ENCODE measurements at regions not wholly inside any gene's neighbourhood (a gene's known extent, or its start where the extent isn't known, plus 50 kb on each side); places are given as distances from the start of the nearest gene placed in this dataset.

DNA sequence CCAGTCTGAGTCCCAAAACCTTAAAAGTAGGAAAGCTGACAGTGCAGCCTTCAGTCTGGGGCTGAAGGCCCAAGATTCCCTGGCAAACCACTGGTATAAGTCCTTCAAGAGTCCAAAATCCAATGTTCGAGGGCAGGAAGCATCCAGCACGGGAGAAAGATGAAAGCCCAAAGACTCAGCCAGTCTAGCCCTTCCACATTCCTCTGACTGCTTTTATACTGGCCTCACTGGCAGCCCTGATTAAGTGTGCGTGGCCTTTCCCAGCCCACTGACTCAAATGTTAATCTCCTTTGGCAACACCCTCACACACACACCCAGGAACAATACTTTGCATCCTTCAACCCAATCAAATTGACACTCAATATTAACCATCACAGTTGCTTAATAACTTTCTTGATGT lies 372.1 kb upstream of the CCDC196 start:
- no peak for DNase-seq (ENCODE audit: low read depth in 2 of 2)

DNA sequence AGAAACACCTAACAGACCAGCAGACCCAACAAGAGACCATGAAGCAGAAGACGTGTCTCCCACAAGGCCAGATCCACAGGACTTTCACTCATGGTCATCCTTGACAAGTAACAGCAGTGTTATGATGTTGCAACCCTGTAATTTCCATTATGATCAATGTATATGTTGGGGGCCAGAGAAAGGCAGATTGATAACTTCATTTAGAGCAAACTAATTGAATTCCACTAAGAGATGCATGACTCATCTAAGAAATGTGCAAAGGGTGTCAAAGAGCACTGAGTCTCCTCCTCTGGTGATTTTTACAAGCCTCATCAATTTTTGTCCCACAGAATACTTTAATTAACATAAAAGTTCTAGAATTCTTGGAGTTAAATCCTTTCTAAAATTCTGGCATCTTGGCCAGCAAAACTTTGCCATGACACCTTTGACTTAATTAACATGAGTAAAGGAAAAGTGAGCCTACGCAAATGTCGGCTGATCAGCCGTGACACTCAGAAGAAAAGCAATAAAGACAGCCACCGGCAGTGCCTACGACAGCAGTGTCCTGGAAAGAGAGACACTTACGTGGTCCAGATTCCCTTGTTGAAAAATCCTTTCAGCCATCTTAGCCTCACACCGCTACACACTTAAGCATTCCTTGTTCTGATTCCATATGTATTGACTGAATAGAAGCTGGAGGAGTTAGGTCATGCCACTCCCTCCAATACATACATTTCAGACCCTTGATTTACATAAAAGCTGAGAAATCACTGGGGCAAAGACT lies 370.2 kb upstream of the CCDC196 start:
- DNase-seq (ENCODE audit: low read depth in 2 of 2) = no peak

DNA sequence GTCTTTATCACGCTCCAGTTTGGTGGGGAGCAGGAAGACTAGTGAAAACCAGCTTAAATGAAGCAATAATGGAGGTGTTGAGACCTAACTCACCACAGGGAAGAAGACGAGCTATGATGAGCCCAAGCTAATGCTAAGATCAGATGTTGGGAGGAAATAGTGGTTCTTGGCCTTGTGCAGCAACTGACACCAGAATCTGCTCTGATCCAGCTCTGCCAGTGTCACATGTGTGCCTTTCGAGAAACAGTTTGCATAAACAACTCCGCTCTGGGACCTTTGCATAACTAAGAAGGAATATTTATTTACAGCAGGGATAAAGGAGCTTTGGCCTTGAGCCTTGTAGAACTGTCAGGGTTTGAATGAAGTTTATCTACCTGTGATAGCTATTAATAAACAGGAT lies 369.4 kb upstream of the CCDC196 start:
- DNase-seq (ENCODE audit: low read depth in 2 of 2) = no peak

DNA sequence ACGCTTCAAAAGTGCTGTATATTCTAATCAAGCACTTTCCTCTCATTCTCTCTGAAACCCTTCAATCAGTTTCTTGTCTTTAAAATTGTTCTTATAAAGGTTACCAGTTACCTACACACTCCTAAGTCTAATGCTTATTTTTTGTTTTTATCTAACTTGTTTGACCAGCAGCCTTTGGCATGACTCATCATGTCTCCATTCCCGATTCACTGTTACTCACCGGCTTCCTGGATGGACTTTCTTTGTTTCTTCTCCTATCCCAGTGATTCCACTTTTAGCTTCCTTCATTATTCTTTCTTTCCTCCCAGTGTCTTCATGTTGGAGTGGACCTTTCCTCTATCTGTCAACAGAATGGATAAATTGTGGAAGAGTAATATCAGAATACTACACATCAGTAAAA lies 368.6 kb upstream of the CCDC196 start:
- DNase-seq (ENCODE audit: low read depth in 2 of 2) = no peak

DNA sequence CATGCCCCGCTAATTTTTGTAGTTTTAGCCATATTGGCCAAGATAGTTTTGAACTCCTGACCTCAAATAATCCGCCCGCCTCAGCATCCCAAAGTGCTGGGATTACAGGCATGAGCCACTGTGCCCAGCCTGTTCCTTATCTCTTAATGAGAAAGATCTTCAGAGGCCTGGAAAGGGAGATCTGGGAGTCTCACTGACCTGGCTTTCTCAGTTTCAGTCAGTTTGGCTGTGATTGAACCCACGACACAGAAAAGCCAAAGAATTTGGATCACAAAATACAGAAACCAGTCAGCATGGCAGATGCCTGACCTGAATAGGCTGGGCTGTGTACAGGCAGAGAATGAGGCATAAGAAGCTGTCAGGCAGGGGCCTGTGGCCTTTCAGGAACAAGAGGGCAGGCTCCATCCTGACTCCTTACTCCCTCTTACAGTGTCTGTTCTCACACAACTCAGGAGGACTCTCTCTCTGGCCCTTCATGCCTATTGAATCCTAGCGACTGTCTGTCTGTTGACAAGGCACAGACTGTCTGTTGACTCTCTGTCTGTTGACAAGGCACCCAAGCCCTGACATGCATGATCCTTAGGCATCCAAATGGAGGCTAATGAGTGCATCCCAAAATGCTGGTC lies 366.5 kb upstream of the CCDC196 start:
- no peak for DNase-seq (ENCODE audit: low read depth in 2 of 2)

DNA sequence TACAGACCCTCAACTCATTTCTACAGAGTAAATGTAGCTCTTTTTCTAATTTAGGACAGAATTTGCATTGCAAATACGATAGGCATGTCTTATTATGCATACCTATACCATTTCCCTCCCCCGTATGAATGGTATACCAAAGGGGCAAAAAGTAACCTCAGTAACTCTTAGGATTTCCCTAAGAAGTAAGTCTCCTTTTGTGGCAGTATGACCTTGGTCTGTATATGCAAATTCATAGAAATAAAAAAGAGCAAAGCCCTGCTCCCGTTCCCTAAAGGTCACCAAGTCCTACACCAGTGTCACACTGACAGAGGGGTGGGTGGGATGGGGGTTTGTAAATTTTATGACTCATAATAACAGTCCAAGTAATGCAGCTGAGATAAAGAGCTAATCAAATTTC lies 365.8 kb upstream of the CCDC196 start:
- DNase-seq (ENCODE audit: low read depth in 2 of 2) = no peak

DNA sequence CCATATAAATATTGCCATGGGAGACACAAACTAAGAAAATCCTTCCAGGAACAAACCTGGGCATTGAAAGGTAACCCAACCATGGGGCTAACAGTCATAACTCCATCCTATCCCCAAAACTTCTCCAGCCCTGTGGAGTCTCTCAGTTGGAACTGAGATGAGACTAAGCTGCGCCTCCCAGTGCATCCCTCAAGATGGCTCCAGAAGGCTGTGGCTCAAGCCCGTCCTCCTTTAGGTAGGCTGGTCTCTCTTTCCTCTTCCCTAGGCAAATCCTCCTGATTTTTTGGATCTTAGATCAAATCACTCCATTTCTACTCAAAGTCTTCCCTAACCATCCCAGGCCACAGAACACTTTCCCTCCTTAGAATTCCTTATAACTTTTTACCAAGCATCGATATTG lies 364.3 kb upstream of the CCDC196 start:
- no peak for DNase-seq (ENCODE audit: low read depth in 2 of 2)

DNA sequence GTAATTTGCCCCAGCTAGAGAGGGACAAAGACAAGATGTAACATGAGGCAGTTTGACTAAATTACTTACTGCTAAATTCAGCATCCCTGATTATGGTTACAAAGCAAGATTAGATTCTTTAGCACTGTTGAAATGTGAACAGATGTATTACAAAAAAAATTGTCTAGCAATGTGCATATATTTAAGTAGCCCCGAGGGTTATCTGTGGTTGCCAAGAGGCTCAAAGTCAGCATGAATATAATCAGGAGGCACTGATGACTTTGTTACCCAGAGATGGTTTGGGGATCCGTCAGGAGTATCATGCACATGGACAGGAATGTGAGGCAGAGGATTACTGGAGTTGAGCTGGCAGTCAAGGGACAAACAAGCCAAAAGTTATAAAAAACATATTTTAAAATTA lies 356.9 kb upstream of the CCDC196 start:
- no peak for DNase-seq (ENCODE audit: low read depth in 2 of 2)

DNA sequence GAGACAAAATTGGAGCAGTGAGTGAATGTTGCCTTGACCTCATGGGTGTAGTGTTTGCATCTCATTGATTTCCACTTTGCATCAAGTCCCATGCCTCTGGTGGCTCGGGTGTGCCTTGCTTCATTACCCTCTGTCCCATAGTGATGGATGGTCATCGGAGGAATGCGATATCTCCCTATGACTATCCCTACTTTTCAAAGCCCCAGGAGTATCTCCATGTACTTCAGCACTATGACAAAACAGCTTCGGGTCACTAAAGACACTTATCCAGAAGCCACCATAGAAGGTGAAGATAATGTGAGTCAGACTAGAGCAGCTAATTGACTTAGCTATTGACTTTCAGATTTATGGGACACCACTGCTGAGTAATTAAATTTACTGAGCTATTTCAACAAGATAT lies 355.1 kb upstream of the CCDC196 start:
- no peak for DNase-seq (ENCODE audit: low read depth in 2 of 2)

DNA sequence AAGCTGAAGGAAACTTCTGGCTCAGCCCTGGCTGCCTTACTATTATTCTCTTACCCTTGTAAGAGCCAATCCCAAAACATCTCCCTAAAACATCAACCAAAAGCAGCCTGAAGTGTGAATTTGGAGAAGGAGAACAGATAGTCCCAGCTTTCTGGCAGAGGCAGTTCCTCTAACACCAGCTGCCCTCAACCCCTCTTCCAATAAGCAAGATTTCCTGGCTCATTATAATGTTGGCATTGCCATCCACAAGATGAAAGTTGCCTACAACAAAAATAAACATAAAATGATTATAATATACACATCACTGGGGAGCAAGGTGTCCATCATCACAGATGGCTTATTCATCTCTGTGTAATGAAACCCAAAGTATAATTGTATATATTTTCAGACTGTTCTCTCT lies 352.5 kb upstream of the CCDC196 start:
- no peak for DNase-seq (ENCODE audit: low read depth in 2 of 2)

DNA sequence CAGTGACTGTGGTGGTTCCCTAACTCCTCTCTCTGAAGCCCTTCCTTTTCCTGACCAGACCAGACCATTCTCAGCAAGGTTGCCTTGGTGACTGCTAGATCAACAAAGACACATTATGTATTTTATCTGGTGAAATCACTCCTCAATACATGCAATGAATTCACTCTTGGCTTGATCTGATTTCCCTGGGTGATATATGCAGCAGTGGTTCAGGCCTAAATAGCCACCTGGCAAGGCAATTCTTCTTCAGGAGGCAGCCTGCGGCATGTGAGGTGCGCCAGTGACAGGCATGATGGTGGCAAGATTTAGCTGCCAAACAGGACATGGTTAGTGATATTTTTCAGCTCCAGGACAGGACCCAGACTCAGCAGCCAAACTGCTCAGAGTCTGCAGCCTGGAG lies 350.3 kb upstream of the CCDC196 start:
- no peak for DNase-seq (ENCODE audit: low read depth in 2 of 2)

DNA sequence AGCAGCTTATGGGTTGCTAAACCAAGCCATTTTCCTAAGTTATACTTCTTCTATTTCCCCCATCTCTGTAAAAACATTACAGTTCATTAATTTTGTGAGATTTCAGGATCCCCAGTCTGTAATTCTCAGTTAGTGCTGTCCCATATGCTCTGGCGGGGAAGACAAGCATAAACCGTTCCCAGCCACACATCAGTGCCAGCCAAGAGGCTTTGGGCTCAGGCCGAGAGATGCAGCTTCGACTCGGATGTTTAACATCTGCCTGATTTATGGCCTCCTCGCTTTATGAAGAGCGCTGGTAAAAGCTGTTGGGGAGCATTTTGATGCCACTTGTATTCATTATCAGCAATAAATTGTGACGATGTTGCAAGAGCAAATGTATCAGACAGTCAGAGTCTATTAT lies 349.1 kb upstream of the CCDC196 start:
- DNase-seq (ENCODE audit: low read depth in 2 of 2) = no peak

DNA sequence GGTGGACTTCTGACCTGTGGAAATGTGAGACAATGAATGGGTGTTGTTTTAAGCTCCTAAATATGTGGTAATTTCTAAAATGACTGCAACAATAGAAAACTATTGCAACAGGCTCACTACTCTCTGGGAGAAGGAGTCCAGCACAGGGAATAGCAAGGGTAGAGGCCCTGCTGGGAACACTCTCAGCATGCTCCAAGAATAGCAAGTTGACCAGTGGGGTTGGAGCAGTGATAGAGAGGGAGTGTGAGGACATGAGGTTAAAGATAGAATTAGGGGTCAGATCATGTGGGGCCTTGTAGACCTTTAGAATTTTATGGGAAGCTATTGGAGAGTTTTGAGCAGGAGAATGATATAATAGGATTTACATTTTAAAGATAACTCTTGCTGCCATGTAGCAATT lies 346.7 kb upstream of the CCDC196 start:
- no peak for DNase-seq (ENCODE audit: low read depth in 2 of 2)

DNA sequence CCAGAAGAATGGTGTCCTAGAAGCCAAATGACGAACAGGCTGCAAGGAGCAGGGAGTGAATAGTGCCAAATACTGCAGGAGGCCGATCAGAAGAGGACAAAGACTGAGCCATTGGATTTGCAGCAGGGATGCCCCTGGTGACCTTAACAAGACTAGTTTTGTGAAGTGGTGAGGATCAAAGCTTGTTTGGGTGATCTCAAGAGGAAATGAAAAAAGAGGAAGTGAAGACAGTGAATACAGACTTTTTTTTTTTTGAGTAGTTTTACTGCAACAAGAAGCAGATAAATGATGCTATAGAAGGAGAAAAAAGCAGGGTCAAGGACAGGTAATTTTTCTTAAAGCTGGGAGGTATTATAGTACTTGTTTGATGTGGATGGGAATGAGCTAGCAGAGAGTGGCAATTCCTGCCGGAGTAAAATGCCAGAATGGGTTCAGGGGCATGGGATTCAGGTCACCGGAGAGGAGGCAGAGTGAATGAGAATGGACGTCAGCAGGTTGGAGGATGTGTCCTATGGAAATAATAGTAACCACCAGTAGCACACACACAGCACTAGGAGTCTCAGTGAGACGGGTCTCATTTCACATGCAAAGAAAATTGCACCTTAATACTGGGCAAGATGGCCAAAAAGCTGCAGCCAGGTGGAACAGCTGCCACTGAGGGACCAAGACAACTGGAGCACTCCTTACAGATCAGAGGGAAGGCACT lies 345.8 kb upstream of the CCDC196 start:
- no peak for DNase-seq (ENCODE audit: low read depth in 2 of 2)

DNA sequence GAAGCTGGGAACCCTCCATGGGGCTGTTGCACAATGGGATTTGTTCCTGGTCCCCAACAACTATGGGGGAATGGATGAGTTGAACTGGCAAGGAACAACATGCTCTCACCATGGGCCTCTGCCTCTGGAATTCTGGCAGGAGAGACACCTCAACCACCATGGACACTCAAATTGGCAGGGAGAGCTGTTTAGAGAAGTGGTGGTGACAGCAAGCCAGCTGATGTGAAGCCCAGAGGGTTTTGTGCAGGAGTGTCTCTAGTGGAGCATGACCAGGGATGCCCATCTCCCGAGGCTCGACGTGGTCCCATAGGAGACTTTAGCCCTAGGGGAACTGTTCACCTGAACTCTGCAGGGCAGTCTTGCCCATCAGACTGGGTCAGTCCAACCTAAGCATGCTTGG lies 345.2 kb upstream of the CCDC196 start:
- DNase-seq (ENCODE audit: low read depth in 2 of 2) = no peak

DNA sequence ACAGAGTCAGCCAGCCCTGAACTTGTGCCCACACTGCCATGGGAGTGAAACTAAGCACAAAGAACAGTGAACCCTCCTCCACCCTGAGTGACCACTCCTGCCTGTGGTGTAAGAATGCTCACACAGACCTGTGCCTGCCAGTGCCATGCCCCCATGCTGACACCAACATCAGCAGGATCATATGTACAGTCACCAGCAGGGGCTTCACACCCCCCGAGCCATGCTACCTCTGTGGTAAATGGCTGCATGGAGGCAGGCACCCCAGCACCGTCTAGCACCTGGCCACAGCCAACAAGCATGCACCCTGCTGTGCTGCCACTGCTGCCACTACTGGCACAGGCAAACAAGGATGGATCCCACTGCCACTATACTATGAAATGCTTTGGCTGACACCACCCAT lies 344.4 kb upstream of the CCDC196 start:
- DNase-seq (ENCODE audit: low read depth in 2 of 2) = no peak

DNA sequence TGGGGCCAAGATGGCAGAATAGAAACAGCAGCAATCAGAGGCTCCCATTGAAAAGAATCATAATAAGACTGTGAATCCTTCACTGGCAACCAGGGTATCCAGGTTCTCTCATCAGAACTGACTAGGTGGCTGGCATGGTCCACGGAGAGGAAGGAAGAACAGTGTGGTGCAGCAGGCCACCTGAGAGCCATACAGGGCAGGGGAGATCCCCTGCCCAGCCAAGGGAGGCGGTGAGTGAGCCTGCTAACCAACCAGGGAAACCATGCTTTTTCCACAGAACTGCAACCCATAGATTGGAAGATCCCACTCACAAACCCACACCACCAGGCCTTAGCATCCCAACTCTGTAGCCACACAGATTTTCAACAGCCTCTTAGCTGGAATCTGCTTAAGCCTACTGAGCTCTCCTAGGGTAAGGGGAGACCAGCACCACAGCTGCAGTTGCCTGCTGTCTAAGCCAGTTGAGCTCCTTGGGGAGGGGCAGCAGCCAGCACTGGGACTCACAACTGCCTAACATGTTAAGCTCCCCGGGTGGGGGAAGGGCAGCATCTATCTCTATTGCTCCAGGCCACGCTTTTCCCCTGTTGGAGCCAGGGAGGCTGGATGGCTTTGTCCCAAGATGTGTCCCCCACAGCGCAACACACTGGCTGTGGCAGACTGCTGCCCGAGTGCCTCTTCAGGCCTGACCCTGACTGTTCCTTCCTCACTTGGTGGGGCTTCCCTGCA lies 342.6 kb upstream of the CCDC196 start:
- DNase-seq (ENCODE audit: low read depth in 2 of 2) = no peak

DNA sequence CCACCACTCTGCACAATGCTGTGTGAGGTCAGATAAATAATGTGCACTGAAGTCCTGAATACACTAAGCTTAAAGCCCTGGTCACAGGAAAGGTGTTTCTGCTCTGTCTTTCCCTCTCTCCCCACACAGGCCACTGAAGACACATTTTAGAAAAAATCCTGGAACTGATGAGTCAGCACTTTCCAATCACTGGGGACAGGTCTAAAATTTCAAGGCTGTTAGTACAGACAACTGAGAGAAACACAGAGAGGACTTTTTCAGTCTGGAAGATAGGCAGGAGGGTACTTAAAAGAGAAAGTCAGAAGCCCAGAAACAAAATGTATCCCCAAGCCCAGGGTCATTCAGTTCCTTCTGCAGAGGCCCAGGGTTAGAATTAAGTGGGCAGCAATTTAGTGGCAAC lies 333.9 kb upstream of the CCDC196 start:
- DNase-seq (ENCODE audit: low read depth in 2 of 2) = no peak

DNA sequence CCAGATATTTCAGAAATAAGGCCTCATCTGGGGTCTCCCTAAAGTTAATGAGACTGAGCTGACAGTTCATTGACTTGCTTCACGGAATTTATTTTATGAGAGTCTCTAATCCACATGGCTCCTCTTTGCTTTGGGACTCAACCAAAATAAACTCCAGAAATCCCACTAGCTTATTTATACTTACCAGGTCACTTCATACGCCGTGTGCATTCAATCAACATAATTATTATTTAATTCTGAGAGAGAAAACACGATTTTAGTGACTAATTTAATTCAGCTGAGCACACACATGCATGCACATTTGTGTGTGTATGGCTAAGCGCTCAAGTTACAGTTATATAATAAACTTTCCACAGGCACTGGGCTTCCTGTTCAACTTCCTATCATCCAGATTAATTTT lies 333.4 kb upstream of the CCDC196 start:
- DNase-seq (ENCODE audit: low read depth in 2 of 2) = no peak

DNA sequence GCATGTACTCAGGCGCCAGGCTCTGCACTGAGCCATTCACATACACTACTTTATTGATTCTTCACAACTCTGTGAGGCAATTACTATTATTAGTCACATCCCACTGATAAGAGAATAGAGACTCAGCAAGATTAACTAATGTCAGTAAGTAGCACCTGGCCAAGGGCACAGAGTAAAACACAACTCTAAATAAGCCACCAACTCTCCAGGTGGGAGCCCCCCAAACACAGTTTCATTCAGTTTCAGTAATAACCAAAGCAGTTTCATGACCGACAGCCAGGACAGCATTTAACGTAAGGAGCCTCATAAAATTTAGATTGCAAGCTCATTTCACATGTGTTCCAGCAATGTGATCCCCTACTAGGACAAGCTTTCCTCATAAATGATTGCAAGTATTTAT lies 323.1 kb upstream of the CCDC196 start:
- DNase-seq (ENCODE audit: low read depth in 2 of 2) = no peak

DNA sequence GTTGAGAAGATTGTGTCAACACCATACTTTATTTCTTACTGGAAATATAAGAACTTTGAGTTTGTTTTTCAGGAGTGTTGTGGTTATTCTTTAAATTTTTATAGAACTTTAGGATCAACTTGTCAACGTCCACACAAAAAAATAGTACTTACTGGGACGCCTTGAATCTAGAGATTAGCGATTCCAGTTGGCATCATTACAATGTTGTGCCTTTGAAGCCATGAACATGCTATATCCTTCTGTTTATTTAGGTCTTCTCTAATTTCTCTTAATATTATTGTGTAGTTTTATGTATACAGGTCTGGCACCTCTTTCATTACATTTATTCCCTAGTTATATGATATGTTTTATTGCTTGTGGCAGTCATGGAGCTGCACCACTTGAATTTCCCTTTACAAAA lies 320.8 kb upstream of the CCDC196 start:
- DNase-seq (ENCODE audit: low read depth in 2 of 2) = no peak

DNA sequence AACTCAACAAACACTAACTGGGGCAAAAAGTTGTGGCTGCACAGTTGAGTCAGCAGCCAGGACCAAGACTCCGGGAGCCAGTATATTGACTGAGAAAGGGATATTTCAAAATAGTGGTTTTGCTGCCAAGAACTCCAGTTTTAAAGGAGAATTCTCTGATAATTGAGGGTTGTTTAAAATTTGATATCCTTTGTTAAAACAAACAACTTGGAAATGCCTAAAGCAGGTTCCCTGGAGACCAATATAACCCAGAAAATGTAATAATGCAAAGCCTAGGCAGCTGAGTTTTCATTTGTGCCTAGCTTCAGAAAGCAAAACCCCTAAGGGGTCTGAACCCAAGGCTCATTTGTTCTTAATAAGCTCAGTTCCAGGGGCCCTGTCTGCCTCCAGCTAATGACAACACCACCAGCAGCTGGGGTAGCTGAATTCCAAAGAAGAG lies 311.7 kb upstream of the CCDC196 start:
- DNase-seq (ENCODE audit: low read depth in 2 of 2) = no peak

DNA sequence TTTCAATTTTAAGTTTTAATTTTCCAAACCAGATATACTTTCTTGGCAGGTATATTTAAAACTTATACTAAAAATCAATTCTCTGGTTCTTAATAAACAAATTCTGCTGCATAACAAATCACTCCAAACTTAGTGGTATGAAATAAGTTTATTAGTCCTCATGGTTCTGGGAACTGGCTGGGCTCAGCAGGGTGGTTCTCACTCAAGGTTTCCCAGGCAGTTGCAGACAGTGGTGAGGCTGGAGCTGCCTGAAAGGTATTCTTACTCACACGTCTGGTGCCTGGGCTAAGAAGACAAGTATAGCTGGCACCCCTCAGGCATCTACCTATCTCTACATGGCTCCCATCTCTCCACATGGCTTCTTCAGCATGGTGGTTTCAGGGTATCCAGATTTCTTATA lies 308.2 kb upstream of the CCDC196 start:
- no peak for DNase-seq (ENCODE audit: low read depth in 2 of 2)

Measured in stimulated activated CD4-positive, alpha-beta T cell treated with anti-CD3 and anti-CD28 coated beads, Interleukin-1b, Interleukin-23, amount 100 ng/mL, for 1 hour (primary cell).